GM12878 (cell line): ENCODE measurements at regions not wholly inside any gene's neighbourhood (a gene's known extent, or its start where the extent isn't known, plus 50 kb on each side); places are given as distances from the start of the nearest gene placed in this dataset.

Experiments used
- ATAC-seq: fragments of 200-7000 bp; cut with Tn5 transposase; 3 replicates; pipeline ENCODE4 v1.9.1; 2020; ENCODE audit warnings: mild to moderate bottlenecking, moderate library complexity
- BruUV-seq: library from RNA; stranded (reverse); fragments of 400-500 nt; replicated peaks from 2 replicates; lab custom pipeline; 2021; lab: Mats Ljungman, UMichigan
- CTCF ChIA-PET: fragments of 300-600 bp; sonication (Branson Sonifier 250); formaldehyde crosslinking; extraction: SDS; loops from one replicate; lab custom pipeline; 2021; ENCODE audit warnings: inconsistent platforms; lab: Yijun Ruan, JAX
- POLR2A ChIA-PET: fragments of 350-600 bp; formaldehyde crosslinking; extraction: SDS; loops from one replicate; lab custom pipeline; 2021; ENCODE audit warnings: inconsistent platforms; lab: Charles Lee
- RAD21 ChIA-PET: fragments of 300-600 bp; sonication (Branson Sonifier 250); formaldehyde crosslinking; loops from one replicate; lab custom pipeline; 2023; ENCODE audit warnings: antibody characterized with exemption; ENCODE audit not compliant: unreplicated experiment; lab: Charles Lee
- SMC1A ChIA-PET: fragments of 300-600 bp; sonication (Branson Sonifier 250); formaldehyde crosslinking; loops from one replicate; lab custom pipeline; 2023; ENCODE audit not compliant: unreplicated experiment, uncharacterized antibody; lab: Charles Lee
- DNase-seq: peaks from one replicate; pipeline ENCODE4 v3.0.0-alpha.2; 2011; ENCODE audit warnings: low read depth, low spot score
- FAIRE-seq: peaks from 3 replicates; lab custom pipeline; 2011; peaks lifted over from hg19 to GRCh38; lab: Jason Lieb, UNC
- H2AFZ ChIP-seq: 2 replicates; pipeline ENCODE4 v1.6.0; 2011; ENCODE audit warnings: low read depth, low read length, control low read depth; ENCODE audit not compliant: control insufficient read depth
- H3K27ac ChIP-seq: 2 replicates; pipeline ENCODE4 v1.5.1; 2011; ENCODE audit warnings: control low read depth; ENCODE audit not compliant: control insufficient read depth, insufficient read depth
- H3K27me3 ChIP-seq, 2 experiments: replicated peaks in 1 of 2; 2 replicates each; pipeline versions ENCODE4 v1.6.0 to v1.6.1; 2011; ENCODE audit warnings: low read length in 1 of 2; ENCODE audit not compliant: control insufficient read depth in 2 of 2, insufficient read depth in 2 of 2
- H3K36me3 ChIP-seq, 2 experiments: 2 replicates each; pipeline ENCODE4 v1.5.1; 2011; ENCODE audit warnings: low read length in 1 of 2; ENCODE audit not compliant: control insufficient read depth in 2 of 2, insufficient read depth in 2 of 2
- H3K4me1 ChIP-seq: 2 replicates; pipeline ENCODE4 v1.6.1; 2011; ENCODE audit warnings: mild to moderate bottlenecking, low read length, moderate library complexity, mixed read lengths; ENCODE audit not compliant: control insufficient read depth, insufficient read depth
- H3K4me2 ChIP-seq: 2 replicates; pipeline ENCODE4 v1.6.0; 2011; ENCODE audit warnings: control low read depth; ENCODE audit not compliant: control insufficient read depth, insufficient read depth
- H3K4me3 ChIP-seq: fragments of 200-600 bp; sonication (generic); 2 replicates; pipeline ENCODE4 v1.5.1; 2016
- H3K79me2 ChIP-seq: 2 replicates; pipeline ENCODE4 v1.6.0; 2011; ENCODE audit warnings: low read length; ENCODE audit not compliant: control insufficient read depth, insufficient read depth
- H3K9ac ChIP-seq: 2 replicates; pipeline ENCODE4 v1.8.0; 2011; ENCODE audit warnings: low read length, control low read depth, mixed read lengths; ENCODE audit not compliant: control insufficient read depth, insufficient read depth
- H3K9me3 ChIP-seq: replicated peaks from 3 replicates; pipeline ENCODE4 v1.5.1; 2011; ENCODE audit warnings: mild to moderate bottlenecking, low read length; ENCODE audit not compliant: control insufficient read depth, insufficient read depth
- H4K20me1 ChIP-seq: 2 replicates; pipeline ENCODE4 v1.6.0; 2011; ENCODE audit not compliant: control insufficient read depth, insufficient read depth
- CBX3 ChIP-seq: fragments of 200-600 bp; sonication (generic); IDR thresholded peaks from 2 replicates; pipeline ENCODE4 v1.6.1; 2016; ENCODE audit warnings: low read depth, borderline replicate concordance
- RB1 ChIP-seq: fragments of 450-650 bp; formaldehyde crosslinking; IDR thresholded peaks from 2 replicates; pipeline ENCODE4 v1.6.1; 2017; ENCODE audit warnings: mild to moderate bottlenecking, borderline replicate concordance
- WGBS: methylation state at CpG from one replicate; pipeline ENCODE4 v1.1.6; 2016; ENCODE audit warnings: low lambda C conversion rate; ENCODE audit not compliant: insufficient replicate concordance, insufficient coverage; ENCODE audit errors: missing lambda C conversion rate; 5-methylcytosine and 5-hydroxymethylcytosine counted together
- in situ Hi-C: fragments of 300-500 bp; cut with MboI; formaldehyde crosslinking; loops from 9 replicates; pipeline ENCODE4 v1.14.3; 2018; ENCODE audit warnings: mixed read lengths
- intact Hi-C: fragments of 100-400 bp; cut with micrococcal nuclease; formaldehyde crosslinking; loops from one replicate; pipeline ENCODE4 v1.14.2; 2022; ENCODE audit not compliant: unreplicated experiment
- TF ChIP-seq, protein P1 (sequence below): IDR thresholded peaks from 2 replicates; pipeline ENCODE4 v1.6.1; 2012; ENCODE audit warnings: improper control_type of control experiment, low read depth, low read length; ENCODE audit not compliant: insufficient replicate concordance

DNA sequence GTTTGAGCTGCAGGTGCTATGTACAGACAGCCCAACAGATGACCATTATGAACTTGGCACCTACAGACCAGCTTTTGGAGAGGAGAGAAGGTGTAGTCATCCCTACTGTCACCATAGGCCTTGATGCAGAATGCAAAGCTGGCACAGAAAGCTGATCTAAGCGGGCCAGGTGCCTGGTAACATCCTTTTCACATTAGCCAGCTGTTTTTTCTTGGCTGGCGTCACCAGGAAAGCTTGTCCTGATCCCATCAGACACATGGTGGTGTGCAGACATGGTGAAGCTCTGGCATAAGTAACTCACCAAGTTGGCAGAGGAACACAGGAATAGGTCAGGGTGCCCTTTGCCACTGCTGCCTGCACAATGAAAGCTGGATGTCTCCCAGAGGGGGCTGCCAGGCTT, 97.2 kb upstream of the MB21D2 start:
- no peak overlapping the region for H3K27ac ChIP-seq
- ATAC-seq = no peak
- DNase-seq = no peak
- no peak overlapping the region for H3K4me3 ChIP-seq
- in situ Hi-C loops = no loop called here
- no peak overlapping the region for H3K9ac ChIP-seq
- no peaks in the 10 kb centered on the region for H3K36me3 ChIP-seq
- H3K27me3 ChIP-seq = no peaks in the 10 kb centered on the region
- no peaks in the 10 kb centered on the region; the same call in 2 of the 3 replicates for H3K9me3 ChIP-seq
- WGBS = 16% methylated on average over 2 of the region's 2 CpGs
- ChIA-PET RAD21 (no interaction called here), CTCF (interaction anchor here (0.6 to 1.8 kb wide), 2 partner anchors 24 to 198 kb away, joined by 3 to 4 read pairs; no protein-coding TSS in a partner anchor), SMC1A (interaction anchor here (0.9 to 2.0 kb wide), 3 partner anchors 10 to 209 kb away, joined by 3 to 8 read pairs (median 3); no protein-coding TSS in a partner anchor), POLR2A (no interaction called here)
- H3K4me2 ChIP-seq = no peak overlapping the region
- no peak for FAIRE-seq
- no peak for TF ChIP-seq RB1
- TF ChIP-seq, protein P1, sequence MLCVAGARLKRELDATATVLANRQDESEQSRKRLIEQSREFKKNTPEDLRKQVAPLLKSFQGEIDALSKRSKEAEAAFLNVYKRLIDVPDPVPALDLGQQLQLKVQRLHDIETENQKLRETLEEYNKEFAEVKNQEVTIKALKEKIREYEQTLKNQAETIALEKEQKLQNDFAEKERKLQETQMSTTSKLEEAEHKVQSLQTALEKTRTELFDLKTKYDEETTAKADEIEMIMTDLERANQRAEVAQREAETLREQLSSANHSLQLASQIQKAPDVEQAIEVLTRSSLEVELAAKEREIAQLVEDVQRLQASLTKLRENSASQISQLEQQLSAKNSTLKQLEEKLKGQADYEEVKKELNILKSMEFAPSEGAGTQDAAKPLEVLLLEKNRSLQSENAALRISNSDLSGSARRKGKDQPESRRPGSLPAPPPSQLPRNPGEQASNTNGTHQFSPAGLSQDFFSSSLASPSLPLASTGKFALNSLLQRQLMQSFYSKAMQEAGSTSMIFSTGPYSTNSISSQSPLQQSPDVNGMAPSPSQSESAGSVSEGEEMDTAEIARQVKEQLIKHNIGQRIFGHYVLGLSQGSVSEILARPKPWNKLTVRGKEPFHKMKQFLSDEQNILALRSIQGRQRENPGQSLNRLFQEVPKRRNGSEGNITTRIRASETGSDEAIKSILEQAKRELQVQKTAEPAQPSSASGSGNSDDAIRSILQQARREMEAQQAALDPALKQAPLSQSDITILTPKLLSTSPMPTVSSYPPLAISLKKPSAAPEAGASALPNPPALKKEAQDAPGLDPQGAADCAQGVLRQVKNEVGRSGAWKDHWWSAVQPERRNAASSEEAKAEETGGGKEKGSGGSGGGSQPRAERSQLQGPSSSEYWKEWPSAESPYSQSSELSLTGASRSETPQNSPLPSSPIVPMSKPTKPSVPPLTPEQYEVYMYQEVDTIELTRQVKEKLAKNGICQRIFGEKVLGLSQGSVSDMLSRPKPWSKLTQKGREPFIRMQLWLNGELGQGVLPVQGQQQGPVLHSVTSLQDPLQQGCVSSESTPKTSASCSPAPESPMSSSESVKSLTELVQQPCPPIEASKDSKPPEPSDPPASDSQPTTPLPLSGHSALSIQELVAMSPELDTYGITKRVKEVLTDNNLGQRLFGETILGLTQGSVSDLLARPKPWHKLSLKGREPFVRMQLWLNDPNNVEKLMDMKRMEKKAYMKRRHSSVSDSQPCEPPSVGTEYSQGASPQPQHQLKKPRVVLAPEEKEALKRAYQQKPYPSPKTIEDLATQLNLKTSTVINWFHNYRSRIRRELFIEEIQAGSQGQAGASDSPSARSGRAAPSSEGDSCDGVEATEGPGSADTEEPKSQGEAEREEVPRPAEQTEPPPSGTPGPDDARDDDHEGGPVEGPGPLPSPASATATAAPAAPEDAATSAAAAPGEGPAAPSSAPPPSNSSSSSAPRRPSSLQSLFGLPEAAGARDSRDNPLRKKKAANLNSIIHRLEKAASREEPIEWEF = no peak
- TF ChIP-seq CBX3 = no peak
- no peak overlapping the region for H2AFZ ChIP-seq
- no peaks in the 10 kb centered on the region for H4K20me1 ChIP-seq
- intact Hi-C loops = no loop called here
- no peaks in the 10 kb centered on the region for H3K79me2 ChIP-seq
- BruUV-seq = no TSS peak
- no peaks in the 10 kb centered on the region for H3K4me1 ChIP-seq
